Non-pigmented ciliary epithelial cell (primary cell): ENCODE measurements at regions not wholly inside any gene's neighbourhood (a gene's known extent, or its start where the extent isn't known, plus 50 kb on each side); places are given as distances from the start of the nearest gene placed in this dataset.

Source experiments
- DNase-seq: peaks from one replicate; pipeline ENCODE4 v3.0.0-alpha.2; 2010; ENCODE audit warnings: low read depth

GRCh38 chr9:93730217-93730616 is 153.8 kb downstream of the PHF2 start:
- DNase-seq: no peak
